Mesendoderm (in vitro differentiated cells): ENCODE measurements at regions not wholly inside any gene's neighbourhood (a gene's known extent, or its start where the extent isn't known, plus 50 kb on each side); places are given as distances from the start of the nearest gene placed in this dataset.
A peak's percentile ranks its signal among the peaks of the same experiment; 100 is the strongest.
"Not testable (repeated sequence)": the region's sequence is repeated elsewhere in the genome, so short reads cannot be mapped to it uniquely, and the experiment has no call there.

Experiments used
- DNase-seq: peaks from one replicate; pipeline ENCODE4 v3.0.0; 2013
- H2AK5ac ChIP-seq: 2 replicates; pipeline ENCODE4 v1.6.1; 2013; ENCODE audit warnings: low read length, inconsistent platforms
- H2BK120ac ChIP-seq: 2 replicates; pipeline ENCODE4 v1.6.1; 2013; ENCODE audit warnings: low read depth, mild to moderate bottlenecking, low read length, moderate library complexity, mixed read lengths
- H2BK15ac ChIP-seq: replicated peaks from 2 replicates; pipeline ENCODE4 v1.6.1; 2013; ENCODE audit warnings: low read depth, mild to moderate bottlenecking, moderate library complexity
- H2BK5ac ChIP-seq: 2 replicates; pipeline ENCODE4 v1.6.1; 2013; ENCODE audit warnings: low read length, inconsistent platforms
- H3K18ac ChIP-seq: 2 replicates; pipeline ENCODE4 v1.6.1; 2013; ENCODE audit warnings: mild to moderate bottlenecking, low read length, mixed read lengths
- H3K23ac ChIP-seq: one replicate; pipeline ENCODE4 v1.6.1; 2013; ENCODE audit warnings: low read length
- H3K27ac ChIP-seq: 2 replicates; pipeline ENCODE4 v1.5.1; 2013; ENCODE audit warnings: low read depth, mild to moderate bottlenecking, inconsistent platforms, low read length, moderate library complexity
- H3K27me3 ChIP-seq: 2 replicates; pipeline ENCODE4 v1.6.1; 2013; ENCODE audit warnings: low read length, control low read depth, mild to moderate bottlenecking, inconsistent platforms; ENCODE audit not compliant: insufficient read depth, poor library complexity
- H3K36me3 ChIP-seq: 2 replicates; pipeline ENCODE4 v1.6.1; 2013; ENCODE audit warnings: low read length, inconsistent platforms; ENCODE audit not compliant: control insufficient read depth, insufficient read depth
- H3K4ac ChIP-seq: one replicate; pipeline ENCODE4 v1.6.1; 2013; ENCODE audit warnings: low read depth, mild to moderate bottlenecking, low read length, moderate library complexity
- H3K4me1 ChIP-seq: 2 replicates; pipeline ENCODE4 v1.6.1; 2013; ENCODE audit warnings: low read depth, low read length, inconsistent platforms; ENCODE audit not compliant: control insufficient read depth
- H3K4me2 ChIP-seq: 2 replicates; pipeline ENCODE4 v1.6.1; 2013; ENCODE audit warnings: low read length
- H3K4me3 ChIP-seq: 2 replicates; pipeline ENCODE4 v1.5.1; 2013; ENCODE audit warnings: mild to moderate bottlenecking, low read length
- H3K56ac ChIP-seq: one replicate; pipeline ENCODE4 v1.6.1; 2013; ENCODE audit warnings: low read length
- H3K79me1 ChIP-seq: 2 replicates; pipeline ENCODE4 v1.6.1; 2013; ENCODE audit warnings: low read length, inconsistent platforms
- H3K79me2 ChIP-seq: 2 replicates; pipeline ENCODE4 v1.6.1; 2013; ENCODE audit warnings: mild to moderate bottlenecking, low read length; ENCODE audit not compliant: control insufficient read depth, insufficient read depth
- H3K9ac ChIP-seq: 2 replicates; pipeline ENCODE4 v1.6.1; 2013; ENCODE audit warnings: low read length, inconsistent platforms
- H4K5ac ChIP-seq: one replicate; pipeline ENCODE4 v1.6.1; 2013; ENCODE audit warnings: low read length
- H4K8ac ChIP-seq: one replicate; pipeline ENCODE4 v1.6.1; 2013; ENCODE audit warnings: low read depth, mild to moderate bottlenecking, control low read depth, low read length, moderate library complexity
- WGBS: extraction: QIAGEN DNeasy Blood & Tissue Kit; methylation state at CpG from one replicate; pipeline ENCODE4 v1.1.7; 2013; ENCODE audit warnings: low lambda C conversion rate, missing lambda C conversion rate; ENCODE audit not compliant: insufficient coverage; ENCODE audit errors: extremely low coverage; 5-methylcytosine and 5-hydroxymethylcytosine counted together

- Histone ChIP-seq H3K18ac (no peak overlapping the region), H2BK5ac (no peak overlapping the region), H4K8ac (no peak overlapping the region), H3K23ac (no peak overlapping the region), H2BK120ac (no peak overlapping the region), H3K79me1 (no peaks in the 10 kb centered on the region), H2BK15ac (no peak overlapping the region), H3K79me2 (no peaks in the 10 kb centered on the region), H3K4ac (no peak overlapping the region), H3K56ac (no peak overlapping the region), H3K9ac (no peak overlapping the region), H3K36me3 (no peaks in the 10 kb centered on the region), H3K4me1 (no peaks in the 10 kb centered on the region), H3K4me3 (no peak overlapping the region), H3K4me2 (no peak overlapping the region), H2AK5ac (no peak overlapping the region), H3K27me3 (no peaks in the 10 kb centered on the region), H3K27ac (no peak overlapping the region), H4K5ac (no peak overlapping the region)
- no CpG with 5 or more reads among the region's 4 CpGs for WGBS
- no peak for DNase-seq
Measured at GRCh38 chr11:93054279-93054678, 84.8 kb downstream of the MTNR1B start.

GRCh38 chr11:93054881-93055280 is 85.4 kb downstream of the MTNR1B start:
- H2BK120ac ChIP-seq, result no peak overlapping the region
- H3K18ac ChIP-seq, result peak overlapping the region; percentile 18
- H3K79me1 ChIP-seq, result no peaks in the 10 kb centered on the region
- H2BK15ac ChIP-seq, result no peak overlapping the region
- H3K56ac ChIP-seq, result no peak overlapping the region
- H3K27me3 ChIP-seq, result no peaks in the 10 kb centered on the region
- no peaks in the 10 kb centered on the region for H3K36me3 ChIP-seq
- H2BK5ac ChIP-seq, result no peak overlapping the region
- DNase-seq, result no peak
- H3K4me1 ChIP-seq, result no peaks in the 10 kb centered on the region
- no peak overlapping the region for H3K9ac ChIP-seq
- no peak overlapping the region for H3K27ac ChIP-seq
- no peak overlapping the region for H4K5ac ChIP-seq
- H3K4me2 ChIP-seq, result no peak overlapping the region
- no peak overlapping the region for H3K23ac ChIP-seq
- H2AK5ac ChIP-seq, result no peak overlapping the region
- no CpG with 5 or more reads among the region's 2 CpGs for WGBS
- no peak overlapping the region for H3K4me3 ChIP-seq
- no peaks in the 10 kb centered on the region for H3K79me2 ChIP-seq
- no peak overlapping the region for H4K8ac ChIP-seq
- no peak overlapping the region for H3K4ac ChIP-seq

- H4K5ac ChIP-seq, result no peak overlapping the region
- no peak overlapping the region for H3K23ac ChIP-seq
- no peaks in the 10 kb centered on the region for H3K27me3 ChIP-seq
- no peak overlapping the region for H3K4me3 ChIP-seq
- H3K4me1 ChIP-seq, result no peaks in the 10 kb centered on the region
- no peak overlapping the region for H2BK15ac ChIP-seq
- no peak overlapping the region for H2BK120ac ChIP-seq
- peak; percentile 32 for DNase-seq
- no peaks in the 10 kb centered on the region for H3K79me1 ChIP-seq
- no peak overlapping the region for H3K4ac ChIP-seq
- H3K18ac ChIP-seq, result peak overlapping the region; percentile 80
- H3K27ac ChIP-seq, result no peak overlapping the region
- no peaks in the 10 kb centered on the region for H3K79me2 ChIP-seq
- H3K9ac ChIP-seq, result no peak overlapping the region
- WGBS, result no CpG with 5 or more reads among the region's 6 CpGs
- no peak overlapping the region for H3K4me2 ChIP-seq
- H3K56ac ChIP-seq, result peak overlapping the region; percentile 22
- no peak overlapping the region for H2AK5ac ChIP-seq
- no peak overlapping the region for H4K8ac ChIP-seq
- H2BK5ac ChIP-seq, result no peak overlapping the region
- no peaks in the 10 kb centered on the region for H3K36me3 ChIP-seq
Measured at GRCh38 chr11:93059117-93059957, 89.9 kb downstream of the MTNR1B start.

DNA sequence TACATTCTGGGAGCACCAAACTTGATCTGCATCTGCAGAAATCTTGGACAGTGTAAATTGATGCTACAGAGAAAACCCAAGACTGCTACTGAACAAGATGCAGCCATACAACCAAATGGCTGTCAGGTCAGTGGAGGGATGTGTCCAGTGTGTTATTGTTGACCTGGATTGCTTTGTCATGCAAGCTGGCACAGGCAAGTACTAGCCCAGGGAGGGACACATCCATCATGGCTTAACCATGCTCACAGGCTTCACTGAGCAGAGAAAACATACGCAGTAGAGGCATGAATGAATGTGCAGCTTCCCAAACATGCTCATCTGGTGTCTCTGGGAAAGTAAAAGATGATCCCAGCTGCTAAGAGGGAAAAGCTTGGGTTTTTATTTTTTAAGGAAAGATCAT is 93.6 kb downstream of the MTNR1B start:
- no peak overlapping the region for H3K4me2 ChIP-seq
- no peak overlapping the region for H3K9ac ChIP-seq
- no peak overlapping the region for H4K8ac ChIP-seq
- H3K27ac ChIP-seq, result no peak overlapping the region
- no peaks in the 10 kb centered on the region for H3K36me3 ChIP-seq
- H2BK15ac ChIP-seq, result no peak overlapping the region
- no peak overlapping the region for H4K5ac ChIP-seq
- no peak overlapping the region for H3K23ac ChIP-seq
- H3K18ac ChIP-seq, result no peak overlapping the region
- H3K4me1 ChIP-seq, result no peaks in the 10 kb centered on the region
- no peaks in the 10 kb centered on the region for H3K79me2 ChIP-seq
- H3K56ac ChIP-seq, result peak overlapping the region; percentile 51
- no CpG with 5 or more reads among the region's 1 CpG for WGBS
- H3K4ac ChIP-seq, result no peak overlapping the region
- no peak overlapping the region for H2BK5ac ChIP-seq
- no peak for DNase-seq
- no peak overlapping the region for H2BK120ac ChIP-seq
- H3K79me1 ChIP-seq, result no peaks in the 10 kb centered on the region
- H3K4me3 ChIP-seq, result no peak overlapping the region
- no peak overlapping the region for H2AK5ac ChIP-seq
- H3K27me3 ChIP-seq, result no peaks in the 10 kb centered on the region

DNA sequence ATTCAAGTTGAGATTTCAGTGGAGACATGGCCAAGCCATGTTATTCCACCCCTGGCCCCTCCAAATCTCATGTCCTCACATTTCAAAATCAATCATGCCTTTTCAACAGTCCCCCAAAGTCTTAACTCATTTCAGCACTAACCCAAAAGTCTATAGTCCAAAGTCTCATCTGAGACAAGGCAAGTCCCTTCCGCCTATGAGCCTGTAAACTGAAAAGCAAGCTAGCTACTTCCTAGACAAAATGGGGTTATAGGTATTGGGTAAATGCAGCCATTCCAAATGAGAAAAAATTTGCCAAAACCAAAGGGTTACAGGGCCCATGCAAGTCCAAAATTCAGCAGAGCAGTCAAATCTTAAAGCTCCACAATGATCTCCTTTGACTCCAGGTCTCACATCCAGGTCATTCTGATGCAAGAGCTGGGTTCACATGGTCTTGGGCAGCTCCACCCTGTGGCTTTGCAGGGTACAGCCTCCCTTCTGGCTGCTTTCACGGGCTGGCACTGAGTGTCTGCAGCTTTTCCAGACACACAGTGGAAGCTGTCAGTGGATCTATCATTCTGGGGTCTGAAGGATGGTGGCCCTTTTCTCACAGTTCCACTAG is 95.7 kb downstream of the MTNR1B start:
- not testable (repeated sequence) for H3K4me3 ChIP-seq, H3K79me2 ChIP-seq, H3K4me1 ChIP-seq, H2BK120ac ChIP-seq, H3K4me2 ChIP-seq, H2AK5ac ChIP-seq, H3K4ac ChIP-seq, H3K27ac ChIP-seq, H2BK5ac ChIP-seq, H3K27me3 ChIP-seq, H4K8ac ChIP-seq, H4K5ac ChIP-seq, H3K36me3 ChIP-seq, H3K9ac ChIP-seq, H3K23ac ChIP-seq, H3K79me1 ChIP-seq, H3K56ac ChIP-seq
- peak; percentile 73 for DNase-seq
- H3K18ac ChIP-seq, result peak overlapping the region; percentile 92
- WGBS, result no CpG with 5 or more reads among the region's 2 CpGs
- peak overlapping the region; percentile 42 for H2BK15ac ChIP-seq
